HCT116 (cell line): ENCODE measurements at regions not wholly inside any gene's neighbourhood (a gene's known extent, or its start where the extent isn't known, plus 50 kb on each side); places are given as distances from the start of the nearest gene placed in this dataset.

Source experiments
- ATAC-seq: fragments of 200-7000 bp; cut with Tn5 transposase; 2 replicates; pipeline ENCODE4 v1.9.1; 2020; ENCODE audit warnings: mild to moderate bottlenecking, moderate library complexity
- BruUV-seq: library from RNA; stranded (reverse); fragments of 400-500 nt; replicated peaks from 2 replicates; lab custom pipeline; 2021; lab: Mats Ljungman, UMichigan
- CTCF ChIA-PET: fragments of 300-600 bp; sonication (Branson Sonifier 250); formaldehyde crosslinking; loops from one replicate; lab custom pipeline; 2021; ENCODE audit warnings: antibody characterized with exemption; lab: Charles Lee
- POLR2A ChIA-PET: fragments of 300-600, 350-600 bp; sonication (Branson Sonifier 250); formaldehyde crosslinking; loops from one replicate; lab custom pipeline; 2021; ENCODE audit warnings: antibody characterized with exemption; lab: Charles Lee
- RAD21 ChIA-PET, 2 experiments: fragments of 300-600 bp; sonication (Branson Sonifier 250); formaldehyde crosslinking; loops; one replicate each; lab custom pipeline; 2023; ENCODE audit warnings: low total read pairs in 2 of 2; ENCODE audit not compliant: uncharacterized antibody in 2 of 2, unreplicated experiment in 2 of 2, low non-redundant PET in 1 of 2; lab: Charles Lee
- DNase-seq: peaks from one replicate; pipeline ENCODE4 v3.0.0-alpha.2; 2010; ENCODE audit warnings: low read depth, low spot score
- H2AFZ ChIP-seq: fragments of 200-600 bp; shearing (Covaris generic), sonication (generic); 2 replicates; pipeline ENCODE4 v1.6.1; 2017; ENCODE audit warnings: low read depth, mixed run types, mixed read lengths, antibody characterized with exemption, low read length; ENCODE audit not compliant: poor library complexity, severe bottlenecking
- H3K27ac ChIP-seq: 2 replicates; pipeline ENCODE4 v1.5.1; 2012; ENCODE audit warnings: low read depth, low read length
- H3K27me3 ChIP-seq: fragments of 200-600 bp; sonication (generic); 2 replicates; pipeline ENCODE4 v1.6.1; 2016; ENCODE audit warnings: mixed run types, low read length, mixed read lengths; ENCODE audit not compliant: insufficient read depth
- H3K36me3 ChIP-seq, 2 experiments: fragments of 200-500 bp in 1 of 2; fragments of 200-600 bp in 1 of 2; sonication (Bioruptor generic) in 1 of 2; sonication (generic) in 1 of 2; 2 replicates each; pipeline versions ENCODE4 v1.5.1 to v1.6.1; 2014 to 2016; ENCODE audit warnings: low read length in 2 of 2, inconsistent platforms in 1 of 2, mixed read lengths in 1 of 2, mixed run types in 1 of 2; ENCODE audit not compliant: insufficient read depth in 2 of 2, control insufficient read depth in 1 of 2
- H3K4me1 ChIP-seq, 2 experiments: fragments of 200-600 bp in 1 of 2; sonication (generic) in 1 of 2; 2 replicates each; pipeline versions ENCODE4 v1.5.1 to v1.6.1; 2012 to 2017; ENCODE audit warnings: low read length in 2 of 2, inconsistent platforms in 1 of 2, mild to moderate bottlenecking in 1 of 2, mixed read lengths in 1 of 2, mixed run types in 1 of 2, moderate library complexity in 1 of 2; ENCODE audit not compliant: insufficient read depth in 2 of 2, control insufficient read depth in 1 of 2
- H3K4me2 ChIP-seq: fragments of 200-600 bp; sonication (generic); 2 replicates; pipeline ENCODE4 v1.6.1; 2017; ENCODE audit warnings: mixed run types, low read length, mixed read lengths
- H3K4me3 ChIP-seq, 2 experiments: fragments of 200-600 bp in 1 of 2; sonication (generic) in 1 of 2; replicated peaks in 1 of 2; 2 replicates each; pipeline ENCODE4 v1.5.1; 2011 to 2016; ENCODE audit warnings: low read length in 2 of 2, control low read depth in 1 of 2, low read depth in 1 of 2, mild to moderate bottlenecking in 1 of 2, mixed read lengths in 1 of 2, mixed run types in 1 of 2
- H3K79me2 ChIP-seq: fragments of 200-600 bp; sonication (generic); 2 replicates; pipeline ENCODE4 v1.6.1; 2017; ENCODE audit warnings: mild to moderate bottlenecking, mixed run types, low read length, moderate library complexity, mixed read lengths; ENCODE audit not compliant: insufficient read depth
- H3K9ac ChIP-seq: fragments of 200-600 bp; sonication (generic); 2 replicates; pipeline ENCODE4 v1.6.1; 2016; ENCODE audit warnings: low read length, mixed read lengths
- H3K9me2 ChIP-seq: fragments of 200-600 bp; sonication (generic), shearing (Covaris generic); 2 replicates; pipeline ENCODE4 v1.6.1; 2017; ENCODE audit warnings: mixed run types, mild to moderate bottlenecking, moderate library complexity; ENCODE audit not compliant: insufficient read depth
- H3K9me3 ChIP-seq, 2 experiments: fragments of 200-500 bp in 1 of 2; fragments of 200-600 bp in 1 of 2; sonication (Bioruptor generic) in 1 of 2; sonication (generic) in 1 of 2; 2 replicates each; pipeline ENCODE4 v1.6.1; 2014 to 2017; ENCODE audit warnings: low read length in 2 of 2, mixed read lengths in 2 of 2, inconsistent platforms in 1 of 2, low read depth in 1 of 2, mild to moderate bottlenecking in 1 of 2, mixed run types in 1 of 2, moderate library complexity in 1 of 2; ENCODE audit not compliant: control insufficient read depth in 1 of 2, insufficient read depth in 1 of 2
- H4K20me1 ChIP-seq: fragments of 200-600 bp; sonication (generic), shearing (Covaris generic); 2 replicates; pipeline ENCODE4 v1.6.1; 2017; ENCODE audit warnings: mixed run types, mild to moderate bottlenecking, moderate library complexity; ENCODE audit not compliant: insufficient read depth
- ZNF274 ChIP-seq: fragments of 200-500 bp; sonication (Bioruptor generic); IDR thresholded peaks from 2 replicates; pipeline ENCODE4 v1.6.1; 2014; ENCODE audit warnings: mild to moderate bottlenecking, low read depth, low read length, inconsistent platforms
- intact Hi-C: fragments of 100-400 bp; cut with micrococcal nuclease; formaldehyde crosslinking; loops from 2 replicates; pipeline ENCODE4 v1.10.0; 2022
- TF ChIP-seq, protein P1 (sequence below): IDR thresholded peaks from 2 replicates; pipeline ENCODE4 v1.6.1; 2012
- TF ChIP-seq, protein P2 (sequence below), 3 experiments: fragments of 200-600 bp in 1 of 3; sonication (generic) in 1 of 3; IDR thresholded peaks in 2 of 3; conservative IDR thresholded peaks in 1 of 3; 2 replicates each; pipeline ENCODE4 v1.5.1; 2012 to 2017; ENCODE audit warnings: low read depth in 2 of 3, low read length in 2 of 3, antibody characterized with exemption in 1 of 3, borderline replicate concordance in 1 of 3, control low read depth in 1 of 3, mild to moderate bottlenecking in 1 of 3, mixed read lengths in 1 of 3, mixed run types in 1 of 3, moderate library complexity in 1 of 3; ENCODE audit not compliant: insufficient read depth in 1 of 3
- TF ChIP-seq, protein P3 (sequence below): IDR thresholded peaks from 2 replicates; pipeline ENCODE4 v1.6.1; 2012; ENCODE audit warnings: low read depth

DNA sequence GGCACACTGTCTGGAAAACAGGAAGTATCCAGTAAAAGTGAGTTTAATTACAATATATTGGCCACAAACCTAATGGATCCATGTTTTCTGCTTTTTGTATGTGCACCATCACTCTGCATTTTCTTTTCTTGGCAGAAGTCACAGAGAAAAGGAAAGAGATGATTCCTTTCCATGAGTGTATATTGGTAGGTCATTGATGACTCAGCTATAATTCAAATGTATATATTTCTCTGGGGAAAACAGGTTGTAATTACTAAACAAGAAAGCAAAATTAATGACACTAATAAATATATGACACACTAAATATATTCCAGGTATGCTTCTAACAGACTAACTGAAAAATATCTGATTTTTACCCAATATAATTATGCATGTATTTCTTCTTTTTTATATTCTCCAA, 105.9 kb upstream of the PCDH15 start:
- POLR2A ChIA-PET: no interaction called here
- CTCF ChIA-PET: no interaction called here
- intact Hi-C loops: no loop called here
- RAD21 ChIA-PET: no interaction called here
- Histone ChIP-seq H3K27me3 (no peaks in the 10 kb centered on the region), H3K9me2 (no peaks in the 10 kb centered on the region), H3K4me3 (no peak overlapping the region), H4K20me1 (no peaks in the 10 kb centered on the region), H3K36me3 (no peaks in the 10 kb centered on the region), H3K9ac (no peak overlapping the region), H3K4me2 (no peak overlapping the region), H2AFZ (no peak overlapping the region), H3K27ac (no peak overlapping the region), H3K9me3 (peaks cover 7 to 28% of the 10 kb centered on the region in 2 experiments; a peak in 2 of 4 replicates), H3K79me2 (no peaks in the 10 kb centered on the region), H3K4me1 (no peaks in the 10 kb centered on the region)
- BruUV-seq: no TSS peak
- DNase-seq (no peak), ATAC-seq (no peak)
- no peak for TF ChIP-seq ZNF274
- TF ChIP-seq, protein P1, sequence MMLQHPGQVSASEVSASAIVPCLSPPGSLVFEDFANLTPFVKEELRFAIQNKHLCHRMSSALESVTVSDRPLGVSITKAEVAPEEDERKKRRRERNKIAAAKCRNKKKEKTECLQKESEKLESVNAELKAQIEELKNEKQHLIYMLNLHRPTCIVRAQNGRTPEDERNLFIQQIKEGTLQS: no peak
- TF ChIP-seq, protein P2, sequence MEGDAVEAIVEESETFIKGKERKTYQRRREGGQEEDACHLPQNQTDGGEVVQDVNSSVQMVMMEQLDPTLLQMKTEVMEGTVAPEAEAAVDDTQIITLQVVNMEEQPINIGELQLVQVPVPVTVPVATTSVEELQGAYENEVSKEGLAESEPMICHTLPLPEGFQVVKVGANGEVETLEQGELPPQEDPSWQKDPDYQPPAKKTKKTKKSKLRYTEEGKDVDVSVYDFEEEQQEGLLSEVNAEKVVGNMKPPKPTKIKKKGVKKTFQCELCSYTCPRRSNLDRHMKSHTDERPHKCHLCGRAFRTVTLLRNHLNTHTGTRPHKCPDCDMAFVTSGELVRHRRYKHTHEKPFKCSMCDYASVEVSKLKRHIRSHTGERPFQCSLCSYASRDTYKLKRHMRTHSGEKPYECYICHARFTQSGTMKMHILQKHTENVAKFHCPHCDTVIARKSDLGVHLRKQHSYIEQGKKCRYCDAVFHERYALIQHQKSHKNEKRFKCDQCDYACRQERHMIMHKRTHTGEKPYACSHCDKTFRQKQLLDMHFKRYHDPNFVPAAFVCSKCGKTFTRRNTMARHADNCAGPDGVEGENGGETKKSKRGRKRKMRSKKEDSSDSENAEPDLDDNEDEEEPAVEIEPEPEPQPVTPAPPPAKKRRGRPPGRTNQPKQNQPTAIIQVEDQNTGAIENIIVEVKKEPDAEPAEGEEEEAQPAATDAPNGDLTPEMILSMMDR (IDR thresholded peaks at IDR 0.05 in 2 of 3, conservative IDR thresholded peaks at IDR 0.05 in 1 of 3; ENCODE audit: borderline replicate concordance in 1 of 3, insufficient read depth in 1 of 3, low read depth in 2 of 3, low read length in 2 of 3): no peak
- TF ChIP-seq, protein P3, sequence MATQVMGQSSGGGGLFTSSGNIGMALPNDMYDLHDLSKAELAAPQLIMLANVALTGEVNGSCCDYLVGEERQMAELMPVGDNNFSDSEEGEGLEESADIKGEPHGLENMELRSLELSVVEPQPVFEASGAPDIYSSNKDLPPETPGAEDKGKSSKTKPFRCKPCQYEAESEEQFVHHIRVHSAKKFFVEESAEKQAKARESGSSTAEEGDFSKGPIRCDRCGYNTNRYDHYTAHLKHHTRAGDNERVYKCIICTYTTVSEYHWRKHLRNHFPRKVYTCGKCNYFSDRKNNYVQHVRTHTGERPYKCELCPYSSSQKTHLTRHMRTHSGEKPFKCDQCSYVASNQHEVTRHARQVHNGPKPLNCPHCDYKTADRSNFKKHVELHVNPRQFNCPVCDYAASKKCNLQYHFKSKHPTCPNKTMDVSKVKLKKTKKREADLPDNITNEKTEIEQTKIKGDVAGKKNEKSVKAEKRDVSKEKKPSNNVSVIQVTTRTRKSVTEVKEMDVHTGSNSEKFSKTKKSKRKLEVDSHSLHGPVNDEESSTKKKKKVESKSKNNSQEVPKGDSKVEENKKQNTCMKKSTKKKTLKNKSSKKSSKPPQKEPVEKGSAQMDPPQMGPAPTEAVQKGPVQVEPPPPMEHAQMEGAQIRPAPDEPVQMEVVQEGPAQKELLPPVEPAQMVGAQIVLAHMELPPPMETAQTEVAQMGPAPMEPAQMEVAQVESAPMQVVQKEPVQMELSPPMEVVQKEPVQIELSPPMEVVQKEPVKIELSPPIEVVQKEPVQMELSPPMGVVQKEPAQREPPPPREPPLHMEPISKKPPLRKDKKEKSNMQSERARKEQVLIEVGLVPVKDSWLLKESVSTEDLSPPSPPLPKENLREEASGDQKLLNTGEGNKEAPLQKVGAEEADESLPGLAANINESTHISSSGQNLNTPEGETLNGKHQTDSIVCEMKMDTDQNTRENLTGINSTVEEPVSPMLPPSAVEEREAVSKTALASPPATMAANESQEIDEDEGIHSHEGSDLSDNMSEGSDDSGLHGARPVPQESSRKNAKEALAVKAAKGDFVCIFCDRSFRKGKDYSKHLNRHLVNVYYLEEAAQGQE: no peak
